ENCODE measurements at regions not wholly inside any gene's neighbourhood (a gene's known extent, or its start where the extent isn't known, plus 50 kb on each side); places are given as distances from the start of the nearest gene placed in this dataset.

- no TSS peak for BruUV-seq (replicated peaks)
- H3K4me1 ChIP-seq (ENCODE audit: control insufficient read depth, insufficient read depth, low read length), result no peaks in the 10 kb centered on the region
- no peaks in the 10 kb centered on the region for H3K36me3 ChIP-seq (ENCODE audit: control insufficient read depth, insufficient read depth, low read length)
- no peak overlapping the region for H3K23ac ChIP-seq (ENCODE audit: low read depth, low read length)
- ATAC-seq (ENCODE audit: low read depth), result no peak
- no peak overlapping the region for H2AK5ac ChIP-seq (ENCODE audit: low read depth, low read length)
- H3K27ac ChIP-seq (ENCODE audit: insufficient read depth, low read length), result no peak overlapping the region
- no peak overlapping the region for H3K4me3 ChIP-seq (ENCODE audit: insufficient read depth, low read depth, low read length)
- no peak overlapping the region for H3K4me2 ChIP-seq (ENCODE audit: low read depth, low read length)
- no peak overlapping the region for H2BK120ac ChIP-seq (ENCODE audit: low read depth, low read length)
- no peaks in the 10 kb centered on the region for H3K9me1 ChIP-seq (ENCODE audit: insufficient read depth, low read length)
- H3K27me3 ChIP-seq (ENCODE audit: control insufficient read depth, insufficient read depth, low read length), result peaks cover 2% of the 10 kb centered on the region
- TF ChIP-seq RFX5 (IDR thresholded peaks at IDR 0.05; ENCODE audit: low read depth, low read length) (no peak), FOS (IDR thresholded peaks at IDR 0.05; ENCODE audit: low read depth, low read length) (no peak), CEBPB (IDR thresholded peaks at IDR 0.05; ENCODE audit: low read depth, low read length) (no peak), MAFK (IDR thresholded peaks at IDR 0.05; ENCODE audit: low read depth, low read length) (no peak), NFE2L2 (IDR thresholded peaks at IDR 0.05; ENCODE audit: low read depth, low read length) (no peak), USF2 (IDR thresholded peaks at IDR 0.05; ENCODE audit: low read depth, low read length) (no peak), ELK1 (IDR thresholded peaks at IDR 0.05; ENCODE audit: borderline replicate concordance, low read depth, low read length) (no peak), SMC3 (IDR thresholded peaks at IDR 0.05; ENCODE audit: low read depth, low read length) (no peak), MXI1 (IDR thresholded peaks at IDR 0.05; ENCODE audit: borderline replicate concordance, low read depth, low read length) (no peak), POLR2A (IDR thresholded peaks at IDR 0.05; ENCODE audit: low read depth, low read length) (no peak), CHD1 (IDR thresholded peaks at IDR 0.05; ENCODE audit: low read depth, low read length) (no peak)
- H2BK15ac ChIP-seq (ENCODE audit: low read depth, low read length), result no peak overlapping the region
- H4K91ac ChIP-seq (ENCODE audit: insufficient read depth, low read depth, low read length), result no peak overlapping the region
- H2BK5ac ChIP-seq (ENCODE audit: low read depth, low read length, poor library complexity, severe bottlenecking), result no peak overlapping the region
- no peak overlapping the region for H3K56ac ChIP-seq (ENCODE audit: extremely low read depth, insufficient read depth, low read length)
- no peaks in the 10 kb centered on the region; the same call in 1 of the 2 replicates for H3K9me3 ChIP-seq (ENCODE audit: control insufficient read depth, insufficient read depth, low read length)
- no peak overlapping the region for H3K14ac ChIP-seq (replicated peaks; ENCODE audit: low read depth, low read length)
- H4K20me1 ChIP-seq (ENCODE audit: insufficient read depth, low read length), result no peaks in the 10 kb centered on the region
- in situ Hi-C loops (cut with MboI; ENCODE audit: low sequenced_read_pairs) (loop anchor here (10.0 kb wide), 1 partner anchor 709 kb away; no protein-coding TSS in a partner anchor), dilution Hi-C loops (cut with HindIII; ENCODE audit: low sequenced_read_pairs, unreplicated experiment) (no loop called here), intact Hi-C loops (cut with micrococcal nuclease) (loop anchor here (1.0 to 2.0 kb wide), 2 partner anchors 707 to 717 kb away; no protein-coding TSS in a partner anchor)
- no peak overlapping the region for H2AFZ ChIP-seq (replicated peaks; ENCODE audit: low read length, poor library complexity)
- H3K9ac ChIP-seq (ENCODE audit: low read depth, low read length), result no peak overlapping the region
- H2BK20ac ChIP-seq (ENCODE audit: low read depth, low read length), result no peak overlapping the region
- H4K8ac ChIP-seq (ENCODE audit: low read depth in 2 of 2, low read length in 2 of 2), result no peak overlapping the region
- DNase-seq, result no peak
- H3K79me1 ChIP-seq (ENCODE audit: low read depth in 1 of 2, low read length in 2 of 2), result no peaks in the 10 kb centered on the region
- CTCF ChIA-PET, result interaction anchor here (0.7 to 1.5 kb wide), 3 partner anchors 14 to 707 kb away, joined by 3 to 7 read pairs (median 3); no protein-coding TSS in a partner anchor
- POLR2A ChIA-PET (ENCODE audit: unreplicated experiment), result interaction anchor here (0.6 kb wide), 1 partner anchor 112 kb away, joined by 4 read pairs; no protein-coding TSS in a partner anchor
- H2AK9ac ChIP-seq (replicated peaks; ENCODE audit: low read depth, low read length, poor library complexity), result no peak overlapping the region
- WGBS, 2 experiments (ENCODE audit: extremely low coverage in 2 of 2, insufficient read length in 1 of 2), result 84% methylated on average over 4 of the region's 10 CpGs; no CpG with 5 or more reads in 1 of the 2 experiments
- no peak overlapping the region for H3K18ac ChIP-seq (ENCODE audit: low read depth, low read length)
- no peak overlapping the region for H4K5ac ChIP-seq (ENCODE audit: low read depth, low read length)
- H3K4ac ChIP-seq (ENCODE audit: low read depth, low read length), result no peak overlapping the region
Observed at GRCh38 chr17:5705876-5706576, 121.7 kb upstream of the NLRP1 start.
